ENCODE measurements at regions not wholly inside any gene's neighbourhood (a gene's known extent, or its start where the extent isn't known, plus 50 kb on each side); places are given as distances from the start of the nearest gene placed in this dataset.

DNA sequence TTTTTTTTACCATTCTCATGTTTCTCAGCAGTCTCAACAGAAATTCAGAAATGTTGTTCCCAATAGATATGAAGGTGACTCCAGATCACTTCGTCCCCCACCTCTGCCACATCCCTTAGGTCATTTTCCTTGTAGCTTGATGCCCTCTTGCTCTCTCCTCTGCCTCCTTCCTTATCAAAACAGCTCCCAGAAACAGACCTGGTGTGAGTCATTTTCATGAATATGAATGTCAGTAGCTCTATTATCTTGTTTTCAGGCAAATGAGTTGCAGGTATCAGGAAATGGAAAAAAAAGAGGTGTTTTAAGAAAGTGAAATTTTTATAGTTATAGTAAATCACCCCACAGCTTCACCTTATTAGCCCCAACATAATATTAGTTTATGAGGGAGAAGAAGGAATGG lies 539.3 kb downstream of the SUCLA2 start:
- FAIRE-seq (no peak), DNase-seq (ENCODE audit: insufficient read length, low spot score) (no peak)

DNA sequence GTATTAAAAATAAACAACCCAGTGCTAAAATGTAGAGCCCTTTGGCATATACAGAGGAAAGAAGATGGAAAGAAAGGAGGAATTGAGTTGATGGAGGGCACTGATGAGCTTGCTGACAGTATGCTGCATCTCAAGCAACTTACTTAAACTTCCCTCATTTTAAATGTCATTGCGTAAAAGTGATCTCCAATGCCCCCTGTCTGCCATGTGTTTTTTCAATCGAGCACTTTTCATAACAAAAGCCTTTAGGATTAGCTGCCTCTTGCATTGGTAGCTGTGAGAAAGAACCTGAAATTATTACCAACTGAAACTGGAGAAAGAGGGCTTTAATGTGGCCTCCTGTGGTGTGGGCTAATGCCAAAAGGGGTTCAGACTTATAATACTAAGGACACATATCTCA lies 541.6 kb downstream of the SUCLA2 start:
- no peak for DNase-seq (ENCODE audit: insufficient read length, low spot score)
- no peak for FAIRE-seq

DNA sequence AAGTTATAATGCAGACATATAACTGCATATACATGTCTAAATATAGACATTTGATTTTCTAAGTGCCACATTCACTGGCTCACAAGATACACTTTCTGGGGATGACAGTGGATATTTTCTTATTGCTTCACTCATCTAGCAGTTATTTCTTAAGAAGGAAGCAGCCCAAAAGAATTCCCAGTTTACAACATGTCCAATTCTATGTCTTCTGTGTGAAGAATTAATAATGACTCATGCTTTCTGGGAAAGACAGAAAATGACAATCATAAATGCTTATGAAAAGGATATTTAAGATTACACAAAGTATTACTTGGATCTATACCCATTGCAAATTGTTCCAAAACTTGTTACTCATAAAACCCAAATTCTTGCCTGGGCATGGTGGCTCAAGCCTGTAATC lies 543.4 kb downstream of the SUCLA2 start:
- no peak for DNase-seq (ENCODE audit: insufficient read length, low spot score)
- no peak for FAIRE-seq

DNA sequence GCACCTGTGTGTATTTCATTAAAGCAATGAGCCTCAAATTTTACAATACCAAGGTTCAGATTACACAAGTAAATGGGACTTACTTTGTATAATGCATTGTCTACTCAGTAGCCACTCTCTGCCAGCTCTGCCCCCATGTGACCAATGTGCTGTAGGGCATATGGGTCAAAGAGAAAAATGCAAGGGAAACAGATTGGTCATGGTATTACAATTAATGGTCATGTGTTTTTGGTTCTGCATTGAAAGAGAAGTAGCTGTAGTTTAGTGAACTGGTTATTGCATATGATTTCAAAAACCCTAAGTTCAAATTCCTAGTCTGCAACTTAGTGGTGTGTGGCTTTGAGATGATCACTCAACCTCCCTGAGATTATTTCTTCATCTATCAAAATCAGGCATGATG lies 545.4 kb downstream of the SUCLA2 start:
- FAIRE-seq (no peak), DNase-seq (ENCODE audit: insufficient read length, low spot score) (no peak)

DNA sequence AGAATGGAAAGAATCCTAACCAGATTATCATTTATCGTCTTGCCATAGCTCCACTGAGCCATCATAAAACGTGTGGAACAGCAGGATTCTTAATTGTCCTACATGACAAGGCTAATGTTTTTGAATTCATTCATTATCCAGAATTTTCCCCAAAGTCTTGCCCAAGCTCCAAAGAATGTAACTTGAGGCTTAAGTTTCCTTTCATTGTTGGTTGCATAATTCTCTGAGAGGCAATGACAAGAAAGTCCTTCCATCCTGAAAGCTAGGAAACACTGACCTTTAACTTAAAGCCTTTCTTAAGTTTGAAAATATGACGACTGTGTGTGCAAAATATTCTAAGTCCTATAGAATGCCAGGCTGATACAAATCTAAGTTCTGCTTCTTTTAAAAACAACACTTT lies 546.1 kb downstream of the SUCLA2 start:
- DNase-seq (ENCODE audit: insufficient read length, low spot score): no peak
- FAIRE-seq: no peak

DNA sequence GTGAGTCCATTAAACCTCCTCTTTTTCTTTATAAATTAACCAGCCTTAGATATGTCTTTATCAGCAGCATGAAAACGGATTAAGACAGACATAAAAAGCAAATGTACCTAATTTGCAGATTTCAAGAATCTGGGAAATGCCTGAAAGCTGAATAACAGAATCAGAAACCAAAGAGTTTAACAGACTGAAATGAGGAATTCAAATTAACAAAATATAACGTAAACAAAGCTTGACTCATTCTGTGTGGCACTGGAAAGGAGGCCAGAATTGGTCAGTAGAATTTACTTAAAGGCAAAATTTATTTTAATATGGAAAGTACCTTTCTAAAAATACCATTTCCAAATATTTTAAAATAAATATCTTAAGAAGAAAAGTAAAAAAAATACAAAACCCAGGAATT lies 540.6 kb upstream of the HTR2A start:
- DNase-seq (ENCODE audit: insufficient read length, low spot score) (no peak), FAIRE-seq (no peak)

DNA sequence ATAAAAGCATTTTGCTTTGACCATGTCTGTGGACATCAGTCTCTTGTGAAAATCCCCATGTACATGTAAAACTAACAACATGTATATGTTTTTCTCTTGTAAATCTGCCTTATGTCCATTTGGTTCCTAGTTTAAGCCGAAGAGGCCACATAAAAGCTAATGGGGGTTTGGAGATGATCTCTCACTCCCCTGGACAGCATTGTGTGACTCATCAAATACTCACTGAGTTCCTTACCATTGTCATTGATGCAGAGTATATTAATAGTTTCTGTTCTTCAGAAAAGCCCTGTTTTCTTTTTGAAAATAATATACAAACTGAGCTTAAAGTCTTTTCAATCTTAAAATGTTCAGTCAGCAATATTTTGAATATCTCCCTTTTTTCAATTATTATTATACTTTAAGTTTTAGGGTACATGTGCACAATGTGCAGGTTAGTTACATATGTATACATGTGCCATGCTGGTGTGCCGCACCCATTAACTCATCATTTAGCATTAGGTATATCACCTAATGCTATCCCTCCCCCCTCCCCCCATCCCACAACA lies 536.7 kb upstream of the HTR2A start:
- no peak for FAIRE-seq
- no peak for DNase-seq (ENCODE audit: insufficient read length, low spot score)

DNA sequence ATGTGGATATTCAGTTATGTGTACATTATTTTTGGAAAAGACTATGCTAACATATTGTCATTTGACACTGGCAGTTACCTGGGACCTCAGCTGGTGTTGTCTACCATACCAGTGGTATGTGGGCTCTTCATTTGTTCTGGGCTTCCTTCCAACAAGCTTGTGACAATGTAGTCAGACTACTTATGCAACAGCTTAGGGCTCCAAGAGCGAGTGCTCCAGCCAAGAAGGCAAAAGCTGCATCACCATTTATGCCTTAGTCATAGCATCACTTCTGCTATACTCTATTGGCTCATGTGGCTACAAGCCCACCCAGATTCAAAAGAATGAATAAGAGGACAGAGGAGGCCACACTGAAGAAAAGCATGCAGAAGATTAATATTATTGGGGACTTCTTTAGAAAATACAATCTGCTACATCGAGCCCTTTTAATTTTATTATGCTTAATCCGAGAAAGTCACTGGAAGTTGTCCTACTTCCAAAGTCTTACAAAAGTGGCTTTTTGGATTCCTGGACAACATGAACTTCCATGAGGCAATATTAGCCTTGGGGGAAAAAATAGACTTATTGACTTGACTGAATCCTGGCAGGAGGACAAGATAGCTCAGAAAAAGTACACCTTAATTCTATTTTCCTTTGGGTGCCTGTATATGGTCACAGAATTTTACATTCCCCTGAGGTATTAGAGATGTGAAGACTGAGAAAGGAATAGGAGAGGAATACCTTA lies 529.4 kb upstream of the HTR2A start:
- DNase-seq (ENCODE audit: insufficient read length, low spot score) (no peak), FAIRE-seq (no peak)

DNA sequence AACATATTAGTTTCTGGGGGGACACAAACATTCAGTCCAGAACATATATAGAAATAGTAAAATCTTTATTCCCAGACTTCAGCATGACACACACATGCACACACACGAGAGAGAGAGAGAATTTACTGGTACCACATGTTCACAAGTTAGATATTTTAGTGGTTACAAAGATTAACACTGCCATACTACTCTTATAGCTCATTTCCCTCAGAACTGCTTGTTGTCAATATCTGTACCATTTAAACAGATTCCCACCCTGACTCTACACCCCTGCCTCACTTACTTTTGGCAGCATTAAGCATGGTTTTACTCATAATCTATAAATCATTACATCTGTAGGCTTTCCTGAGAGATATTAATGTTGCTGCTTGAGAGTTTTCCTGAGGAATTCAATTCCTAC lies 524.7 kb upstream of the HTR2A start:
- DNase-seq (ENCODE audit: insufficient read length, low spot score) (no peak), FAIRE-seq (no peak)

DNA sequence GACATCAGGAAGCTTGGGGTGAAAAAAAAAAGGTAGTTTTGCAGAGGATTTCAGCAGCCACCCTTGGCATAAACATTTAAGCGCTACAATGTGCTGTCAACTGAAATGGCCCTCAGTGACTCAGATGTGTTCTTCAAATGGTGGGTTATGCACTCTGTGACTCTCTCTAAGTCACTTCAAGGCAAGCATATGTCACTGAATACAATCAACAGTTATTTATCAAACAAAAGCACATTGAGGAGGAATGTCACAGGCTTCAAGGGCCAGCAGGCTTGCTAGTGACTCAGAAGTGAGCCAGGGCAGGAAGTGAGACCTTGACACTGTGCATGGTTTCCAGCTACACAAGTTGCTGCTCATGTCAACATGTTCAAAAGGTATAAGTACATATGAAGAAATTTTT lies 523.7 kb upstream of the HTR2A start:
- no peak for FAIRE-seq
- DNase-seq (ENCODE audit: insufficient read length, low spot score): no peak

DNA sequence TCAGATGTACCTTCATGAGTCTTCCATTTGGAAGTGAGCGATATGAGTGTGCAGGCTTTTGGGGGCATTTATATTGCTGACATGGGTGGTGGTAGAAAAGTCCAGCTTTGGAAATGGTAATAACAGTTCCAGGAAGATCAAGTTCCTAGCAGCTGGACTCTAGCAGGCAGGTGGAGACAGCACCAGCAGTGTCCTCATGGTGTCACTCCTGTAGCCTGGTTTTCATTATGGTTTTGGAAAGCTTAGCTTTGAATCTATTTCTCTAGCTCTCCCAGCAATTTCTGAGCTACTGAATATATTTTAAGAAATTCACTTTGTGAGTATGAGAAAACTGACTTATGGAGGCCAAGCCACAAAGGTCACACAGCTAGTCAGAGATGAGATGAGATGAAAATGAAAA lies 523.2 kb upstream of the HTR2A start:
- DNase-seq (ENCODE audit: insufficient read length, low spot score): no peak
- no peak for FAIRE-seq

DNA sequence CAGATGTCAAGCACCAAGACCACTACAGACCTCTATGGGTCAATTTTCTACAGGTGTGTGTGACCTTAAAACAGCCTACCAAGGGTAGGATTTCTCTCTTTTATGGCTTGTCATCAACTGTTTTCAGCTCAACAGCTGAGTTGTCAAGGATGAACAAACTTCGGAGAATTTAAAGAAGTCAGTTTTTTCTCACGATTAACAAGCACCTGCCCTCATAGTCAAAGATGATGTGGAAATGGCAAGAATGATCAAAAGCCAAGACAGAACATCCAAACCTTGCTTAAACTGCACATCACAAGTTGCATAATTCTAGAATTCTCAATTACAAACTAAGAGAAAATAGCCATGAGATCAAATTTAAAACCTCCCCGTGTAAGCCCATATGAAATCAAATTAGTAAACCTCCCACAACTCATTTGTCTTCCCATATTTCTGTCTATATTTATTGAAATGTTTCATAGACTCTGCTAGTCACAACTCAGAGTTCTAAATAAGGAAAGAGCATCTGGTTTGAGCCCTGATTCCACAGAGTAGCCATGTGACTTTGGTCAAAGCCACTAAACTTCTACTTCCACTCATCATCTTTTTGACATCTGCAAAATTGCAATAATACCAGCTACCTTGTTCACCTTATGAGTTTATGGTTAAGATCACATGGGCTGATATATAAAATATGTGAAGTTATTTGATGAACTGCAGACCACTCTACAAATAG lies 521.5 kb upstream of the HTR2A start:
- DNase-seq (ENCODE audit: insufficient read length, low spot score) (no peak), FAIRE-seq (no peak)

DNA sequence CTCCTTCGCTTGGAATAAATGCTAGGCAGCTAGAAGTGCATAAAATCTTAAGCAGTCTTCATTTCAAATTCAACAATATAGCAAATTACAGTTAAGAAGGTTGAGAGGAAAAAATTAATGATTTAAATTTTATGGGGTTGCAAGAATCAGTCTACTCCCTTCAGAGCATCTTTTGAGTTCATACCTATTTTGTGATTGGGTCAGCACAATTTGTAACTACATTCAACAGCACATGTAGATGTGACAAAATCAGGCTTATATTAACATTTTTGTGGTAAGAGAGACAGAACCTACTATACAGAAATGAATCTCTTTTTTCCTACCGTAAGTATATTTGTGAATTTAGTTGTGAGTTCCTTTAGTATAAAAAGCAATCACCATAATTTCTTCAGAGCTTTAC lies 520.6 kb upstream of the HTR2A start:
- no peak for FAIRE-seq
- DNase-seq (ENCODE audit: insufficient read length, low spot score): no peak

DNA sequence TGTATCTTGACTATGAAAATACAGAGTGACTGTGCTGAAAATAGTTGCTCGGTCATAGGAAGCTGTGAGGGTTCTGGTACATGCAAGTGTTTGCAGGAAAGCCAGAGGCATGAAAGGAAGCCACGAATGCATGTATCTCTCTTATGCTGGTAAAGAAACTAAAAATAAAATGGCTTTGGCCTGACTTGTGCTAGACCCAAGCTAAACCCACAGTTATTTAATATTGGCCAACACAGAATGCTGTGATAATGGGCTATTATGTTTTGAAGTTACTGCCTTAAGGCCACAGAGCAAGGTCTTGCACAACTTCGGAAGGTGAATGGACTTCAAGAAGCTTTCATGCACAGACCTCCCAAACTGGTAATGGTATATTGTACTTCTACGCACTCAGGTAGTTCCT lies 518.2 kb upstream of the HTR2A start:
- DNase-seq (ENCODE audit: insufficient read length, low spot score): no peak
- FAIRE-seq: no peak

DNA sequence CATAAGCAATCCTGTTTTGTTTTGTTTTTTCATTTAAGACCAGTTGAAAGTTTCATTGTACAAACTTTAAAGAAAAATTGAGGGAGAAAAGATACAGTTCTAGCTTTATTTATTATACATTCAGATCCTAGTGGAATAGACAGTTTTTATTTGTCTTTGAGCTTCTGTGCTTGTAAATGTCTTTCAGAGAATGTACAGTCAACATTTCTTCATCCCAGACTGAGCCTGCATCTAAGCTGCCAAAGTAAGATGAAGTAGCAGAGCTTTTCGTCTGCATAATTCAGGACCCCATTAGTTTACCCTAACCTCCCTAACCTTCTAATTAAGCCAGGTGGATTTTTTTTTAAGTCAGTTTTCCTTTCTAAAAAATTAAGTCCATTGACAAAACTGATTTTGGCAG lies 516.7 kb upstream of the HTR2A start:
- no peak for FAIRE-seq
- no peak for DNase-seq (ENCODE audit: insufficient read length, low spot score)

DNA sequence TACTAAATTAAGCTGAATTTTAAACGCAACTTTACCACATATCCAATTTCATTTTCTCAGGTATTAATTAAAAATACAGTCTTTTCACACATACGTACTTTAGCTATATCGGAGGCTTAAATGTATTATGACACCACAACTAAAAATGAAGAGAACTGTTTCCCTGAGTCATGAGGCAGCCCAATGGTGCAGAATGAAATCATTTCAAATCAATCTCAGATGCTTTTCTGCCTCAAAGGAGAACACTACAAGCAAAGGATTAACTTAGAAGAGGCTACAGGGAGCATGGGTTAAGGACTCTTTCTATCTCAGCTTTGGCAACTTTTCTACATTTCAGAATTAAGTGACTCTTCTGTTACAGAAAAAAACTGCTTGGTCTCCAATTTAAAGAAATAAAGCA lies 516.3 kb upstream of the HTR2A start:
- FAIRE-seq: no peak
- no peak for DNase-seq (ENCODE audit: insufficient read length, low spot score)

DNA sequence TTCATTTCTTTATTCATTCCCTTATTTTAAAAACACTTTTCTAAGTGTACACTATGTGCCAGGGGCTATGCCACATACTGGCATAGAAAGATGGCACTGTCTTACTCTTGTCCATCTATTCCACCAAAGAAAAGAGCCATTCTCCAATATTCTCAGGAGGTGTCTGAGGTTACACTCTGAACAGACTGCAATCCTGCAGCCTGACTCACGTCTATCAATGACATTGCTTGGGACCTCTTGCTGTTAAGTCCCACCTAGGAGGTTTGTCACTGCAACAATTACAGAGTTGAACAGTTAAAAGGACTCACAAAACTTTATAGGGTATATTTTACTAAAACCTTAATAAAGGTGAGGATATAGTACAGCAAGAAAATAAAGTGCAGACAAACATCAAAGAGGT lies 512.9 kb upstream of the HTR2A start:
- DNase-seq (ENCODE audit: insufficient read length, low spot score) (no peak), FAIRE-seq (no peak)

DNA sequence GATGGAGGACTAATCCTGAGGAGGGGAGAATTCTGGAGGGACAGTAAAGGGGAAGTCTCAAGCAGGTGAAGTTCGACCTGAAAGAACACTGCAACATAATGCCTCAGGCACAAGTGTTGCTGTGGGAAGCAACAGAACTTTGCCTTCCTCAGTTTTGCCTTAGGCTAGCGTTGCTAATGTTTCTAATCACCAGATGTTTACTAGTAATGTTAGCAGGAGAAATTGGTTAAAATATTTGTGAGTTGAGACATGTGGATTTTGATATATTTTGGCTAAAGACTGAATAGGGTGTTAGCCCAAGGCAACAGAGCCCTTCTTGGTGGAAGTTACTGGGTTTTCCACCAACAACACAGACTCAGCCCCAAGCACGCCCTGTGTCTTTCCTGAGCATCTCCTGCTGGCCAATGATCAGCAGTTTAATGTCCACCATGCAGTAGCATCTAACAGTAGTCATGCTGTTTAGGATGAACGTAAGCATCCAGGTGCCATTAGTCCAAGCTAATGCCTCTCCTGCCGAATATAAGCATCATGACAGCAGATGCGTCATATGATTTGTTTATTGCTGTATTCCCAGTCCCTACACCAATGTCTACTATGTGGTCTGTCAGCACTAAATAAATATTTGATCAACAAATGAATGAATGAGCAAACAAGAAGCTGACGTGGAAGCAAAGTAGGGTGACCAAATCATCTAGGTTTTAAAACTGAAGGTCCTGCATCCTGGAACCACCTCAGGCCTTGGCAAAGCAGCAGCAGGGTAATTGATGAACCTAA lies 511.9 kb upstream of the HTR2A start:
- FAIRE-seq (no peak), DNase-seq (ENCODE audit: insufficient read length, low spot score) (no peak)

DNA sequence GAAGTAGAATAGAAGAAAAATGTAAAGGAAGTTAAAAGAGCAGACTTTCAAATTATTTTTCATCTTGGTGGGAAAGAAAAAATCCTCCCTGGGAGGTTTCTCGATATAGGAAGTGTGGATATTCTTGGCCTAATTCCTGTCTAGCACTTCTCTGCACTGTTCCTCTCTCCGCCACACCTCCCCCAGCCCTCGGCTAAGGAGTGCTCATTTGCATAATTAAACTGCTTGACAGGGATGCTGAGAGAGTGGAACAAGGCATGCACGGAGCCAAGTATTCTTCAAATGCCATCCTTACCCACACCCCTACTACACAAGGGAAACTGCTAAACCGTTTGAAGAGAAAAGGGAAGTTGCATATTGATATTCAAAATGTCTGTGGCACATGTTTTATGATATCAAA lies 511.0 kb upstream of the HTR2A start:
- no peak for DNase-seq (ENCODE audit: insufficient read length, low spot score)

DNA sequence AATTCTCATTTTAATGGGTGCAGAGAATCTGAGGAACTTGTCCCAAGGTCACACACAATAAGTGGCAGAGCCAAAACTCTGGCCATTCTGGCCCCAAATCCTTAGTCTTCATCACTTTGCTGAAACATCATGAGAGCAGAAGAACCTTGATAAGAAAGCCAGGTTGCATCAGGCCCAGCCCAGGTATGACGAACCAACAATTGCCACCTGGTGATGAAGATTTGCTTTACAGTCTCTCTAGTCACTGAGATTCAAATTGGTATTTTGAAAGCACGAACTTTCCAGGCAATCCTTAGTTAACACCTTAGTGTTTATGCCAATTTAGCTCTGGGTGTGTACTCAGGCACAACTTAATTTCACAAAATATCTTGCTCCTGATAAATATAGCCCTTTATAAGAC lies 502.7 kb upstream of the HTR2A start:
- FAIRE-seq: no peak
- no peak for DNase-seq (ENCODE audit: insufficient read length, low spot score)

More for the DNA sequence above, 511.0 kb upstream of the HTR2A start:
- FAIRE-seq: no peak

DNA sequence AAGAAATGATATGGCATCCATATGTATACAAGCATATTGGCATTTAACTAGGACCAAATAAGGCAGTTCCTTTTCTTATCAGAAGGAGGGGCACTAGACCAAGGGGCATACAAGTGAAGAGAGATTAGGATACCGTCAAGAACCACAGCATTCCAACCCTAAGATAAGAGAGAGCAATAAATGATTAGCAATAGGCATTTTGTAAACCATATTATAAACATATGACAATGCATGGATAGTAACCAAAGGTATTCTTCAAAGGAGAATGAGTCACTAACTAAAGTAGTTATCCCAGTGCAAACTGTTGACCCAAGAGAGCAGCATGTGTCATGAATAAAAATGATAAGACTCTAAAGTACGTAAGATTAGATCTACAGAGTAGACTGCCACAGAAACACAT lies 500.9 kb upstream of the HTR2A start:
- FAIRE-seq (no peak), DNase-seq (ENCODE audit: insufficient read length, low spot score) (no peak)

DNA sequence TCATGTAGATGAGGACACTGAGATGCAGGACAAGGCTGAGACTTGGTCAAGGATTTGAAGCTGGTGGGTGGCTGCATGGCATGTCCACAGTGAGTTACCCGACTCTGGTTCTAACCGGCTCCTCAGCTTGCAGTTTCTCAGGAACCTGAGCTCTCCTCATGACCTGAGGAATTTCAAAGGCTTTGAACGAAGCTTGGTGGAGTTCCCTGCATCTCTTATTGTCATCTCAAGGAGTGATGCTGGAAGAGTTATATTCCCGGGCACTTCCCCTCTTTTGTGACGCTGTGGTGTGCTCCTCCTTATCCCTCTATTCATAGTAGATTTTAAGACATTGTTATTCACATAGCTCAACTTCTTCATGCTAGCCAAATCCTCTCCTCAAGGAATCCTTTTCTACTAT lies 500.1 kb upstream of the HTR2A start:
- DNase-seq (ENCODE audit: insufficient read length, low spot score) (no peak), FAIRE-seq (no peak)
